LNCAP (cell line): ENCODE measurements at regions not wholly inside any gene's neighbourhood (a gene's known extent, or its start where the extent isn't known, plus 50 kb on each side); places are given as distances from the start of the nearest gene placed in this dataset.

Source experiments
- CTCF ChIP-seq: fragments of 450-650 bp; IDR thresholded peaks from 2 replicates; pipeline ENCODE4 v1.5.1; 2017; ENCODE audit warnings: mild to moderate bottlenecking

GRCh38 chr18:57887543-57888383, 84.6 kb upstream of the ATP8B1 start:
- TF ChIP-seq CTCF: no peak

- no peak for TF ChIP-seq CTCF
Observed at GRCh38 chr18:57885931-57886330, 82.8 kb upstream of the ATP8B1 start.

- TF ChIP-seq CTCF: no peak
Observed at GRCh38 chr18:57882465-57882864, 79.3 kb upstream of the ATP8B1 start.

GRCh38 chr18:57881818-57882413, 78.8 kb upstream of the ATP8B1 start:
- TF ChIP-seq CTCF: peak; percentile 89

- no peak for TF ChIP-seq CTCF
Observed at GRCh38 chr18:57869221-57869620, 66.1 kb upstream of the ATP8B1 start.

- TF ChIP-seq CTCF: no peak
Observed at GRCh38 chr18:57866355-57866754, 63.2 kb upstream of the ATP8B1 start.

GRCh38 chr18:57864615-57865121, 61.6 kb upstream of the ATP8B1 start:
- TF ChIP-seq CTCF: no peak
